ENCODE measurements at regions not wholly inside any gene's neighbourhood (a gene's known extent, or its start where the extent isn't known, plus 50 kb on each side); places are given as distances from the start of the nearest gene placed in this dataset.
"Not testable (repeated sequence)": the region's sequence is repeated elsewhere in the genome, so short reads cannot be mapped to it uniquely, and the experiment has no call there.

DNA sequence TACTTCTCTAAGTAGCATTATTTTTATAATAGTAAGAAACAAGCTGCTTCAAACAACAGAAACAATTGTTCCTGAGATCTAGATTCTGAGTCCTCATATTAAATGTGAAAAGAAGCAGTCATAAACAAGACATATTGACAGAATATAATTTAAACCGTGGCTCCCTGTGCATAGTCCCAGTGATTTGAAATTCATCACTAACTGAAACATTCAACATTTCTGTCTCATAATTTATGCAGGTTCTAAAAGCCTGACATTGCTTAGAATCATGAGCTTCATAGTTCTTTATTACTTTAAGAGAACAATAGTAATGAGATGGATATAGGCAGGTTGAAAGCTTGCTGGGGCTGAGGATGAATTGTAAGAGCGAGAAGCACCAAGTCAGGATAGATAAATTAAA is 375.5 kb upstream of the MAGEB18 start:
- Mint-ChIP-seq H3K36me3 (no peaks in the 10 kb centered on the region), H3K4me3 (no peak overlapping the region), H3K9me3 (peaks cover 36% of the 10 kb centered on the region), H3K27me3 (ENCODE audit: low read depth) (no peaks in the 10 kb centered on the region), H3K27ac (no peak overlapping the region), H3K4me1 (no peaks in the 10 kb centered on the region)
- TF ChIP-seq, protein P1, sequence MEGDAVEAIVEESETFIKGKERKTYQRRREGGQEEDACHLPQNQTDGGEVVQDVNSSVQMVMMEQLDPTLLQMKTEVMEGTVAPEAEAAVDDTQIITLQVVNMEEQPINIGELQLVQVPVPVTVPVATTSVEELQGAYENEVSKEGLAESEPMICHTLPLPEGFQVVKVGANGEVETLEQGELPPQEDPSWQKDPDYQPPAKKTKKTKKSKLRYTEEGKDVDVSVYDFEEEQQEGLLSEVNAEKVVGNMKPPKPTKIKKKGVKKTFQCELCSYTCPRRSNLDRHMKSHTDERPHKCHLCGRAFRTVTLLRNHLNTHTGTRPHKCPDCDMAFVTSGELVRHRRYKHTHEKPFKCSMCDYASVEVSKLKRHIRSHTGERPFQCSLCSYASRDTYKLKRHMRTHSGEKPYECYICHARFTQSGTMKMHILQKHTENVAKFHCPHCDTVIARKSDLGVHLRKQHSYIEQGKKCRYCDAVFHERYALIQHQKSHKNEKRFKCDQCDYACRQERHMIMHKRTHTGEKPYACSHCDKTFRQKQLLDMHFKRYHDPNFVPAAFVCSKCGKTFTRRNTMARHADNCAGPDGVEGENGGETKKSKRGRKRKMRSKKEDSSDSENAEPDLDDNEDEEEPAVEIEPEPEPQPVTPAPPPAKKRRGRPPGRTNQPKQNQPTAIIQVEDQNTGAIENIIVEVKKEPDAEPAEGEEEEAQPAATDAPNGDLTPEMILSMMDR (IDR thresholded peaks at IDR 0.05; ENCODE audit: unreplicated experiment) = no peak
- DNase-seq (ENCODE audit: low spot score in 2 of 2, unreplicated experiment in 2 of 2) = no peak

DNA sequence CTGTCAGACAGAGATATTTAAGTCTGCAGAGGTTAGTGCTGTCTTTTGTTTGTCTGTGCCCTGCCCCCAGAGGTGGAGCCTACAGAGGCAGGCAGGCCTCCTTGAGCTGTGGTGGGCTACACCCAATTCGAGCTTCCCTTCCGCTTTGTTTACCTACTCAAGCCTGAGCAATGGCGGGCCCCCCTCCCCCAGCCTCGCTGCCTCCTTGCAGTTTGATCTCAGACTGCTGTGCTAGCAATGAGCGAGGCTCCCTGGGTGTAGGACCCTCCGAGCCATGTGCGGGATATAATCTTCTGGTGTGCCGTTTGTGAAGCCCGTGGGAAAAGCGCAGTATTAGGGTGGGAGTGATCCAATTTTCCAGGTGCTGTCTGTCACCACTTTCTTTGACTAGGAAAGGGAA is 366.3 kb upstream of the MAGEB18 start:
- H3K27ac Mint-ChIP-seq; DNase-seq (ENCODE audit: low spot score in 2 of 2, unreplicated experiment in 2 of 2); H3K27me3 Mint-ChIP-seq (ENCODE audit: low read depth); H3K36me3 Mint-ChIP-seq; H3K4me1 Mint-ChIP-seq; H3K4me3 Mint-ChIP-seq: not testable (repeated sequence)
- H3K9me3 Mint-ChIP-seq = peaks cover 37% of the 10 kb centered on the region

DNA sequence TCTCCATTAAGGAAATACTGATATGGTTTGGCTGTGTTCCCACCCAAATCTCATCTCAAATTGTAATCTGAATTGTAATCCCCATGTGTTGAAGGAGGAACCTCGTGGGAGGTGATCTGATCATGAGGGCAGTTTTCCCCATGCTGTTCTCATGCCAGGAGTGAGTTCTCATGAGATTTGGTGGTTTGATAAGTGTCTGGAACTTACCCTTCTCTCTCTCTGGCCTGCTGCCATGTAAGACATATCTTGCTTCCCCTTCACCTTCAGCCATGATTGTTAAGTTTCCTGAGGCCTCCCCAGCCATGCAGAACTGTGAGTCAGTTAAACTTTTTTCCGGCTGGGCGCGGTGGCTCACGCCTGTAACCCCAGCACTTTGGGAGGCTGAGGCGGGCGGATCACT is 340.3 kb upstream of the MAGEB18 start:
- not testable (repeated sequence) for DNase-seq (ENCODE audit: low spot score in 2 of 2, unreplicated experiment in 2 of 2); H3K27ac Mint-ChIP-seq; H3K36me3 Mint-ChIP-seq; H3K4me1 Mint-ChIP-seq; H3K27me3 Mint-ChIP-seq (ENCODE audit: low read depth); H3K4me3 Mint-ChIP-seq
- peaks cover 34% of the 10 kb centered on the region for H3K9me3 Mint-ChIP-seq

DNA sequence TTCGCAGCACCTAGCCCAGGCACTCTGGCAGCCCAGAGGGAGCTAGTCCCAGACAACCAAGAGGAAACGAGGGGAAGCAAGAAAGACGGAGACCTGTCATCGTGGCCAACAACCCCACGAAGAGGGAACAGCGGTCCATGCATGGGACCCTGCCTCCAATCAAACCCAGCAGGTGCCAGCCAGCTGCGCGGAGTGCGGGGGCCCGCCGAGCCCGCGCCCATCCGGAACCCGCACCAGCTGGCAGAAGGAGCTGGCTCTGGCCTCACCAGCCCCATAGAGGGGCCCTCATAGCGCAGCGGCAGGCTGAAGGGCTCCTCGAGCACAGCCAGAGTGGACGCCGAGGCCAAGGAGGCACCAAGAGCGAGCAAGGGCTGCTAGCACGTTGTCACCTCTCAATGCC is 332.4 kb upstream of the MAGEB18 start:
- no peak for DNase-seq (ENCODE audit: low spot score in 2 of 2, unreplicated experiment in 2 of 2)

DNA sequence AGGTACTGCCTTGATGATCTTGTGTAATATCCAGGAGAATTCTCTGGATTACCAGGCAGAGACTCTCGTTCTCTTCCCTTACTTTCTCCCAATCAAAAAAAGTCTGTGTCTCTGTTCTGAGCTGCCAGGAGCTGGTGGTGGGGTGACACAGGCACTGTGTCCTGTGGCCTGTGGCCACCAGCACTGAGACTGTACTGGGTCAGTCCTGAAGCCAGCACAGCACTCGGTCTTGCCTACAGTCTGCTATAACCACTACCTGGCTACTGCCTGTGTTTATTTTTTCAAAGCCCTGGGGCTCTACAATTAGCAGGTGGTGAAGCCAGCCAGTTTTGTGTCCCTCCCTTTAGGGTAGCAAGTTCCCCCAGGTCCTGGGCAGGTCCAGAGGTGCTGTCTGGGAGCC is 331.1 kb upstream of the MAGEB18 start:
- H3K27ac Mint-ChIP-seq = no peak overlapping the region
- no peaks in the 10 kb centered on the region for H3K27me3 Mint-ChIP-seq (ENCODE audit: low read depth)
- no peaks in the 10 kb centered on the region for H3K36me3 Mint-ChIP-seq
- DNase-seq (ENCODE audit: low spot score in 2 of 2, unreplicated experiment in 2 of 2) = no peak
- H3K4me3 Mint-ChIP-seq = no peak overlapping the region
- TF ChIP-seq, protein P1 (IDR thresholded peaks at IDR 0.05; ENCODE audit: unreplicated experiment) = no peak
- H3K4me1 Mint-ChIP-seq = no peaks in the 10 kb centered on the region
- peaks cover 52% of the 10 kb centered on the region for H3K9me3 Mint-ChIP-seq

More for the DNA sequence above, 332.4 kb upstream of the MAGEB18 start:
- H3K36me3 Mint-ChIP-seq = no peaks in the 10 kb centered on the region
- H3K4me3 Mint-ChIP-seq = no peak overlapping the region
- H3K27me3 Mint-ChIP-seq (ENCODE audit: low read depth) = no peaks in the 10 kb centered on the region
- H3K4me1 Mint-ChIP-seq = no peaks in the 10 kb centered on the region
- peaks cover 55% of the 10 kb centered on the region for H3K9me3 Mint-ChIP-seq
- TF ChIP-seq, protein P1 (IDR thresholded peaks at IDR 0.05; ENCODE audit: unreplicated experiment) = no peak
- no peak overlapping the region for H3K27ac Mint-ChIP-seq

DNA sequence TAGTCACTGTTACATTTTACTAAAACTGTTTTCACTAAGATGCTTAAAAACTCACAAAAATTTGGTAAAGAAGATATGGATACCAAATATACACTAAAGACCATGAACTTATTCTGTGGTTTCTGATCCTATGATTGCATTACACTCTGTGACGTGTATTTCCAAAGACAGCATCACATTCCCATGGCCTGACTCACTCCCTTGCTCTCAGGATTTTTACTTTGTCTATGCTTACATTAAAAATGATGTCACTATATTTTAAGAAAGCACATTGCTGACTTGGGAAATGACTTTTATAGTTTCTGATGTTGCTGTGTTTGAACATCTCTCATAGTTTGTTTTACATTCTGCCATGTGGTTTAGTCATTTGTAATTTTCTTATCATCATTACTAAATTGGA is 327.9 kb upstream of the MAGEB18 start:
- no peak overlapping the region for H3K4me3 Mint-ChIP-seq
- no peaks in the 10 kb centered on the region for H3K4me1 Mint-ChIP-seq
- H3K27me3 Mint-ChIP-seq (ENCODE audit: low read depth) = peaks cover 3% of the 10 kb centered on the region
- H3K27ac Mint-ChIP-seq = no peak overlapping the region
- DNase-seq (ENCODE audit: low spot score in 2 of 2, unreplicated experiment in 2 of 2) = no peak
- TF ChIP-seq, protein P1 (IDR thresholded peaks at IDR 0.05; ENCODE audit: unreplicated experiment) = no peak
- H3K36me3 Mint-ChIP-seq = no peaks in the 10 kb centered on the region
- peaks cover 29% of the 10 kb centered on the region for H3K9me3 Mint-ChIP-seq

DNA sequence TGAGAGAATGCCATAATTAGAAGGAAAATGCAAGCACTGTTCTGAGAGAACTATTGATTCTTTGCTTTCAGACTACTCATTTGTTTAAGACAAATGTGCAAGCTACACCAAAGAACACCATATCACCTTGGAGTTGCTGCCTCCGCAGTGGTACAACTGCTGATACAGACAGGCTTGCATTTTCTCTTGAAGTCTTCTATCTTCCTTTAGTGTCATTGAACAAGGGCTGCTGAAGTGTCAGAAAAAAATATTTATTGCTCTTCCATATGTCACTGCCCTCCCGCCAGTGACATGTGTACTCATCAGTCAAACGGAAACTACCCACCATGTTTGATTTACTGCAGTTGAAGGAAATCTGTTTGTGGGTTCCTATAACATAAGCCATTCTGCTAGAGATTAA is 318.3 kb upstream of the MAGEB18 start:
- TF ChIP-seq, protein P1 (IDR thresholded peaks at IDR 0.05; ENCODE audit: unreplicated experiment) = no peak
- H3K36me3 Mint-ChIP-seq = no peaks in the 10 kb centered on the region
- H3K27ac Mint-ChIP-seq = no peak overlapping the region
- H3K4me1 Mint-ChIP-seq = no peaks in the 10 kb centered on the region
- no peak overlapping the region for H3K4me3 Mint-ChIP-seq
- H3K9me3 Mint-ChIP-seq = peaks cover 15% of the 10 kb centered on the region
- DNase-seq (ENCODE audit: low spot score in 2 of 2, unreplicated experiment in 2 of 2) = no peak
- H3K27me3 Mint-ChIP-seq (ENCODE audit: low read depth) = no peaks in the 10 kb centered on the region

All from mesothelial cell of epicardium (in vitro differentiated cells).